Body of pancreas (tissue), 4 donors: ENCODE measurements at regions not wholly inside any gene's neighbourhood (a gene's known extent, or its start where the extent isn't known, plus 50 kb on each side); places are given as distances from the start of the nearest gene placed in this dataset.

Experiments
- ATAC-seq: fragments of 150-250 bp; one replicate; pipeline ENCODE4 v1.9.1; 2016
- DNase-seq, 4 donors: peaks; one replicate each; pipeline ENCODE4 v3.0.0-alpha.2; 2019
- H3K27ac ChIP-seq, 4 donors: fragments of 200-600 bp; sonication (generic); 1 replicate in 3 of 4; 2 replicates in 1 of 4; pipeline versions ENCODE4 v1.5.1 to v1.6.1; 2016 to 2019; ENCODE audit warnings: mild to moderate bottlenecking in 1 of 4, mixed read lengths in 1 of 4, moderate library complexity in 1 of 4
- H3K27me3 ChIP-seq, 2 donors: fragments of 200-600 bp; sonication (generic); one replicate each; pipeline ENCODE4 v1.6.0; 2016; ENCODE audit warnings: mild to moderate bottlenecking in 1 of 2
- H3K36me3 ChIP-seq, 2 donors: fragments of 200-600 bp; sonication (generic); replicated peaks in 1 of 2; 2 replicates each; pipeline ENCODE4 v1.5.1; 2016; ENCODE audit warnings: low read depth in 2 of 2; ENCODE audit not compliant: insufficient read depth in 1 of 2
- H3K4me1 ChIP-seq: fragments of 200-600 bp; sonication (generic); one replicate; pipeline ENCODE4 v1.6.0; 2016
- H3K4me3 ChIP-seq, 2 donors: fragments of 200-600 bp; sonication (generic); 1 replicate in 1 of 2; 2 replicates in 1 of 2; pipeline ENCODE4 v1.5.1; 2016 to 2019
- H3K9me3 ChIP-seq, 3 donors: fragments of 200-600 bp; sonication (generic); 1 replicate in 2 of 3; 2 replicates in 1 of 3; pipeline ENCODE4 v1.5.1; 2016
- POLR2A ChIP-seq, 3 donors: fragments of 450-650 bp; IDR thresholded peaks; one replicate each; pipeline ENCODE4 v1.6.1; 2016; ENCODE audit warnings: antibody characterized with exemption in 3 of 3, mild to moderate bottlenecking in 2 of 3
- WGBS, 2 donors: methylation state at CpG; one replicate each; pipeline ENCODE4 v1.1.5; 2017; 5-methylcytosine and 5-hydroxymethylcytosine counted together
- intact Hi-C: fragments of 100-400 bp; cut with DNase I; formaldehyde crosslinking; loops from one replicate; pipeline ENCODE4 v1.15.1; 2023
- TF ChIP-seq, protein P1 (sequence below), 7 experiments: fragments of 450-650 bp in 4 of 7; fragments of 200-600 bp in 3 of 7; sonication (generic) in 3 of 7; IDR thresholded peaks; one replicate each; pipeline ENCODE4 v1.5.1; 2016 to 2019; ENCODE audit warnings: antibody characterized with exemption in 7 of 7

GRCh38 chr11:103585911-103586310, 450.5 kb upstream of the DDI1 start:
- WGBS, 2 donors: 84 to 98% methylated on average over 5 of the region's 5 CpGs
- DNase-seq (no peak), ATAC-seq (no peak)
- TF ChIP-seq, protein P1, sequence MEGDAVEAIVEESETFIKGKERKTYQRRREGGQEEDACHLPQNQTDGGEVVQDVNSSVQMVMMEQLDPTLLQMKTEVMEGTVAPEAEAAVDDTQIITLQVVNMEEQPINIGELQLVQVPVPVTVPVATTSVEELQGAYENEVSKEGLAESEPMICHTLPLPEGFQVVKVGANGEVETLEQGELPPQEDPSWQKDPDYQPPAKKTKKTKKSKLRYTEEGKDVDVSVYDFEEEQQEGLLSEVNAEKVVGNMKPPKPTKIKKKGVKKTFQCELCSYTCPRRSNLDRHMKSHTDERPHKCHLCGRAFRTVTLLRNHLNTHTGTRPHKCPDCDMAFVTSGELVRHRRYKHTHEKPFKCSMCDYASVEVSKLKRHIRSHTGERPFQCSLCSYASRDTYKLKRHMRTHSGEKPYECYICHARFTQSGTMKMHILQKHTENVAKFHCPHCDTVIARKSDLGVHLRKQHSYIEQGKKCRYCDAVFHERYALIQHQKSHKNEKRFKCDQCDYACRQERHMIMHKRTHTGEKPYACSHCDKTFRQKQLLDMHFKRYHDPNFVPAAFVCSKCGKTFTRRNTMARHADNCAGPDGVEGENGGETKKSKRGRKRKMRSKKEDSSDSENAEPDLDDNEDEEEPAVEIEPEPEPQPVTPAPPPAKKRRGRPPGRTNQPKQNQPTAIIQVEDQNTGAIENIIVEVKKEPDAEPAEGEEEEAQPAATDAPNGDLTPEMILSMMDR (IDR thresholded peaks at IDR 0.05): no peak
- no peak for TF ChIP-seq POLR2A (IDR thresholded peaks at IDR 0.05)
- H3K4me1 ChIP-seq: peaks cover 9% of the 10 kb centered on the region
- H3K27ac ChIP-seq: no peak overlapping the region
- H3K9me3 ChIP-seq: no peaks in the 10 kb centered on the region
- no peaks in the 10 kb centered on the region for H3K27me3 ChIP-seq
- intact Hi-C loops: no loop called here
- H3K36me3 ChIP-seq: no peaks in the 10 kb centered on the region
- no peak overlapping the region for H3K4me3 ChIP-seq

DNA sequence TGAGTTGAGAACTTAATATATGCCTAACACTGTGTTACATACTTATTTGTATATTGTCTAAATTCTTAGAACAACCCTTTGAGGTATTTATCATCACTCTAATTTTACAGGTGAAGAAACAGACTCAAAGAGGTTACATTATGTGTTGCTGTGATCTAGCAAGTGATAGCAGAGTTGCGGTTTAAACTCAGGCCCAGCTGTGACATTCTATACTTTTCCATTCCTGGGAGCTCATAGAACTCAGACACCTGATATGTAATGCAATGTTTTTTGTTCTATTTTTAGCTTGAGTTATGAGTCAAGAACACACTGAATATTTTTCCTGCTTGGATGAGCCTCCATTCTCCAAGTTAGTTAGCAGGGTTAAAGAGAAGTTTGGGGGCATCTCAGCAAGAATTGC, 449.7 kb upstream of the DDI1 start:
- intact Hi-C loops: no loop called here
- Histone ChIP-seq H3K9me3 (no peaks in the 10 kb centered on the region), H3K4me3 (no peak overlapping the region), H3K27ac (no peak overlapping the region), H3K36me3 (no peaks in the 10 kb centered on the region), H3K4me1 (peaks cover 2% of the 10 kb centered on the region), H3K27me3 (no peaks in the 10 kb centered on the region)
- WGBS, 2 donors: 37 to 46% methylated on average over 1 of the region's 1 CpG
- DNase-seq: no peak
- TF ChIP-seq POLR2A (IDR thresholded peaks at IDR 0.05): no peak
- TF ChIP-seq, protein P1 (IDR thresholded peaks at IDR 0.05): no peak
- no peak for ATAC-seq

- Histone ChIP-seq H3K4me3 (no peak overlapping the region), H3K9me3 (no peaks in the 10 kb centered on the region), H3K4me1 (no peaks in the 10 kb centered on the region), H3K36me3 (no peaks in the 10 kb centered on the region), H3K27me3 (no peaks in the 10 kb centered on the region), H3K27ac (no peak overlapping the region)
- intact Hi-C loops: no loop called here
- 69 to 70% methylated on average over 4 of the region's 4 CpGs for WGBS, 2 donors
- ATAC-seq: no peak
- no peak for TF ChIP-seq POLR2A (IDR thresholded peaks at IDR 0.05)
- TF ChIP-seq, protein P1 (IDR thresholded peaks at IDR 0.05): no peak
- DNase-seq: no peak
These were observed 448.3 kb upstream of the DDI1 start for GRCh38 chr11:103587901-103588788.

- TF ChIP-seq, protein P1 (IDR thresholded peaks at IDR 0.05): no peak
- no peak for TF ChIP-seq POLR2A (IDR thresholded peaks at IDR 0.05)
- Histone ChIP-seq H3K4me3 (no peak overlapping the region), H3K27ac (no peak overlapping the region), H3K36me3 (no peaks in the 10 kb centered on the region), H3K4me1 (no peaks in the 10 kb centered on the region), H3K9me3 (no peaks in the 10 kb centered on the region), H3K27me3 (no peaks in the 10 kb centered on the region)
- no peak for DNase-seq
- 57 to 81% methylated on average over 3 of the region's 3 CpGs for WGBS, 2 donors
- intact Hi-C loops: no loop called here
- no peak for ATAC-seq
These were observed 444.9 kb upstream of the DDI1 start for GRCh38 chr11:103591554-103591953.

- intact Hi-C loops: no loop called here
- Histone ChIP-seq H3K4me1 (no peaks in the 10 kb centered on the region), H3K9me3 (no peaks in the 10 kb centered on the region), H3K4me3 (no peak overlapping the region), H3K36me3 (no peaks in the 10 kb centered on the region), H3K27me3 (no peaks in the 10 kb centered on the region), H3K27ac (no peak overlapping the region)
- no peak for TF ChIP-seq POLR2A (IDR thresholded peaks at IDR 0.05)
- TF ChIP-seq, protein P1 (IDR thresholded peaks at IDR 0.05): no peak
- no peak for ATAC-seq
- no peak for DNase-seq
These were observed 442.2 kb upstream of the DDI1 start for GRCh38 chr11:103594283-103594682.
